IPS-NIHi7 (cell line): ENCODE measurements at regions not wholly inside any gene's neighbourhood (a gene's known extent, or its start where the extent isn't known, plus 50 kb on each side); places are given as distances from the start of the nearest gene placed in this dataset.
A peak's percentile ranks its signal among the peaks of the same experiment; 100 is the strongest.

Experiments
- DNase-seq: peaks from one replicate; pipeline ENCODE4 v3.0.0; 2012; ENCODE audit warnings: mixed read lengths; ENCODE audit errors: extremely low spot score

DNA sequence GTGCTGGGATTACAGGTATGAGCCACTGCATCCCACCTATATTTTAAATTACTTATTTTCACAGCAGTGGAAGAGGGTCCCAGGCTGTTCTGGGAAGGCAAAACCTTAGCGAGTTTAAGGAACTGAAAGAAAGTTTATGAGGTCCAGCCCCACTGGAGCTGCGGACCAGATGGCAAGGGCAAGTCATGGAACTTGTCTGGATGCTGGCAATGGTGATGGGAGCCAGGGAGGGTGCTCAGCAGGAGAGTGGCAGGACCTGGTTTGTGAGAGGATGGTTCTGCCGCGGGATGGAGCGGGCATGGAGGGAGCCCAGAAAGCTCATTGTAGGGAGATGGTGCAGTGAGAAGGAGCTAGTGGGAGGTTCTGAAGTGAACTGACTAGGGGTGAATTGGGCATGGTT is 50.6 kb upstream of the SLC45A1 start:
- DNase-seq, result no peak

DNA sequence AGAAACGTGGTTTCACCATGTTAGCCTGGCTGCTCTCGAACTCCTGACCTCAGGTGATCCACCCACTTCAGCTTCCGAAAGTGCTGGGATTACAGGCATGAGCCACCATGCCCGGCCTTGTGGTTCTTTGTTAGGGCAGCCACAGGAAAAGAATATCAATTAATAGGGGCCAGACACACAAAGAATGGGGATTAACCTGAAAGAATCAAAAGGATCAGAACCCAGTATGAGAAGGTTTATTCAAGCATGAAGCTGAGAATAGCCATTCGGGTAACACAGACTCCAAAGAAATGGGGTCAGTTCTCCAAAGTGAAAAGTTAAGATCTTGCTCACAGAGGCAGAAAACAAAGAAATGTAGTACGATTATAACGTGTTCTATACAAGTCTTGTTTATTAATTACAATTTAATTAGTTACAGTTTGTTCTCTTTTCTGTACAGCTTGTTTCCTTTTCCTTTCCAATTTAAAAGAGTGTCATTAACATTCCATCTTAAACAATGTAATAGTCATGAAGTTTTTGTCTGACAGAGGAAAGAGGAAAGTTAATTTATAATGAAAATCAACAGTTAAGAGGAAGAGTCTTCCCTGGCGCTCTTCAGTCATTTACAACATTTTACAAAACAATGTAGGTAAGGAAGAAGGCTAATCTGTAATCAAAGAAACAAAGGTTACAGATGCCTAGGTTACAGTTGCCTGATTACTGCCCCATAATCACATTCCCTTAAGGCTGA is 51.3 kb upstream of the SLC45A1 start:
- no peak for DNase-seq

DNA sequence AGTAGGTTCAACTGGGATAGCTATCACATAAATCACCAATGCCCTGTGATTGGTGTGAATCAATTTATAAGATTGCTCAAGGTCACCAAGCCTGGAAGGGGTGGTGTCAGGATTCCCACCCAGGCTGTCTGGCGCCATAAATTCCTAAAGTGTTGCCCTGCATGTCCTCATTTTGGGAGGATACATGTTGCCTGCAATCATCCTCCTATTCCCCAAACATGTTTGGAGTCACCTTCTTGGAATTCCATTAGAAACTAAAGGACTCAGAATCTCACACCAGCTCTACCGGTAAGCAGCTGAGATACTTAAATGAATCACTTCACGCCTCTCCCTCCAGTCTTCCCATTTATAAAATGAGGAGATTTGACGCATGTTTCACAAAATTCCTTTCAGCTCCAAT is 54.1 kb upstream of the SLC45A1 start:
- DNase-seq, result no peak

DNA sequence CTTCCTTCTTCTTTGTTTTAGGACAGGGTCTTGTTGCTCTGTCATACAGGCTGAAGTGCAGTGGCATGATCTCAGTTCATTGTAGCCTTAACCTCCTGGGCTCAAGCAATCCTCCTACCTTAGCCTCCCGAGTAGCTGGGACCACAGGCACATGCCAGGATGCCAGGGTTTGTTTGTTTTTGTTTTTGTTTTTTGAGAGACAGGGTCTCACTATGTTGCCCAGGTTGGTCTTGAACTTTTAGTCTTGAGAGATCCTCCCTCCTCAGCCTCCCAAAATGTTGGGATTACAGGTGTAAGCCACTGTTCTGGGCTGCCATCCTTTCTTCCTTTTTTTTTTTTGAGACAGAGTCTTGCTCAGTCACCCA is 56.5 kb upstream of the SLC45A1 start:
- no peak for DNase-seq

DNA sequence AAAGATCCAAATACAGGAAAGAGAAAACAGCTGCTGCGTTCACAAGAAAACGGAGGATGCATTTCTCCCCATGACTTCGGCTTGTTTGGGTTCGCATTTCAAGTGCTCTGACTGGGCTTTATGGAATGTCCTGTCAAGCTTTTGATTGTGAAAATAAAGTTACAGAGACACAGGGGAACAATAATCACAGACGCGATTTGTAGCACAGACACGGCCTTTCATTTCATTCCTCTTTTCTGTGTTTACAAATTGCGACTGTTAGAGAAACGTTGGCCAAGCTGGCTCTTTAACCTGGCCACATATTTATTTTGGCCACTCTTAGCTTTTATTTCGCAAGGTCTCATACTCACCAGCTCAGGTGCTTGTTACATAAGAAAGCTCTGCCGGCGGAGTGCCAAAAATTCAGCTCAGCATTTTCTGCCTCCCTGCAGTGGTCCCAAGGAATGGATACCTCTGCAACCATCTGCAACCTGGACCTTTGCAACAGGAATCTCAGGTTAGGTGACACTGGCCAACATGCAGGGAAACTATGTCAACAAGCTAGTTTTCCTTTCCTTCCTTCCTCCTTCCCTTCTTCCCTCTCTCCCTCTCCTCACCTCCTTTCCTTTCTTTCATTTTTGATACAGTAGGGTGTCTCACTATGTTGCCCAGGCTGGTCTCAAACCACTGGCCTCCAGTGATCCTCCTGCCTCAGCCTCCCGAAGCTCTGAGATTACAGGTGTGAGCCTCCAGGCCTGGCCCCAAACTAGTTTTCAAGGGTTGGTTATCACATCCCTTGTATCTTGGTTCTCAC is 58.2 kb upstream of the SLC45A1 start:
- no peak for DNase-seq

DNA sequence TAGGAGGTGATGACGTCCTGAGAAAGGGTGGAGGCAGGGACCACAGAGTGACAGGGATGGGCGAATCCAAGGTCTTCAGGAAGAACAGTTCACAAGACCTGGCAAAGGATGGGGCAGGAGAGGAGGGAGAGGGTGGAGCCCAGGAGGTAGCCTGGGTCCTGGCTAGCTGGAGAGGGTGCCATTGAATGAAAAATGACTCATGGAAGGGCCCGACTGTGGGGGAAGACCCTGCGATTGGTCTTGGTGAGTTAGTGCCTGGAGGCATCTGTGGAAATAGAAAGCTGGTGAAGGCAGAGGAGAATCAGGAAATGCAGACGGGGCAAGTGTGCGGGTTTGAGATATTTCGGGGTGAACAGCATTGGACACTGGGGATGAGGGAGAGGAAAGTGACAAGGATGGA is 60.3 kb upstream of the SLC45A1 start:
- no peak for DNase-seq

DNA sequence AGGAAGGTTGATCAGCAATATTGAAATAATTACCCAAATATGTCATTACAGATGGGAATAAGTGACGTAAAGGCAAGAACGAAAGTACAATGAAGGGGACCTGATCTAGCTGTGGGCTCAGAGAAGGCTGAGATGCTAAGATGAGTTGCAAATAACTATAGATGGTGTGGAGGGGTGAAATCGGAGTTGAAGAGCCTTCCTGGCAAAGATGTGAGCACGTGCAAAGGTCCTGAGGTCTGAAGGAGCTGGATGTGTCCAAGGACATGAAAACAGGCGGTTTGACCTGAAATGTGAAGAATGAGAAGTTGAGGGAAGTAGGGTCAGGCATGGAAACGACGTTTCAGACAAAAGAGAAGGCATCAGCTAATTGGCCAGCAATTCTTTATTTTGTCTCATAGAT is 61.6 kb upstream of the SLC45A1 start:
- no peak for DNase-seq

DNA sequence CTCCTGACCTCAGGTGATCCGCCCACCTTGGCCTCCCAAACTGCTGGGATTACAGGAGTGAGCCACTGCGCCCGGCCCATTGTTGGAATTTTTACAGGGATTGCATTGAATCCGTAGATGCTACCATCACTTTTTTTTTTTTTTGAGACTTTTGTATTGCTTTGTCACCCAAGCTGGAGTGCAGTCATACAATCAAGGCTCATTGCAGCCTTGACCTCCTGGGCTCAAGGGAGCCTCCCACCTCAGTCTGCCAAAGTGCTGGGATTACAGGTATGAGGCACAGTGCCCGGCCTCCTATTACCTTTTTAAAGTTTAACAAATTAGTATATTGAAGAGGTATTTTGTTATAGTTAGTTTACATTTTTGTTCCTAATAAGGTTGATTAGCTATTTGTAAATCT is 62.2 kb upstream of the SLC45A1 start:
- no peak for DNase-seq

DNA sequence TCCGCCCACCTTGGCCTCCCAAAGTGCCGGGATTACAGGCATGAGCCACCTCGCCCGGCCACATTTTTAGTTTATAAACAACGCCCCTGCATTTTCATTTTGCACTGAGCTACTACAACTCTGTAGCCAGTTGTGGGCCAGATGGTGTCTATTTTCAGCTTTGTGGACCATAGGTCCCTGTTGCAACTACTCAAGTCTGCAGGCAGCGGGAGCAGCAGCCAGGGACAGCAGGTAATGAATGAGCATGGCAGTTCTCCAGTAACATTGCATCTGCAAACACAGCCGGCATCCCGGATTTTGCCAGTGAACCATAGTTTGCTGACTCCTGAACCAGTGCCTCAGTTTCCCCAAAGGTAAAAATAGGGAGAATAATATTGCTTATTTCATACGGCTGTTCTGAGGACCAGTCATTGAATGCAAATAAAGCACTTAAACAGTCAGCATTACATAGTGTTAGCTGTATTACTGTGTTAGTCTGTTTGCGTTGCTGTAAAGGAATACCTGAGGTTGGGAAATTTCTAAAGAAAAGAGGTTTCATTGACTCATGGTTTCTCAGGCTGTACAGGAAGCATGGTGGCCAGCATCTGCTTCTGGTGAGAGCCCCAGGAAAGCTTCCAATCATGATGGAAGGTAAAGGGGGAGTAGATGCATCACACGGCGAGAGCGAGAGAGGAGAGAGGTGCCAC is 65.5 kb upstream of the SLC45A1 start:
- DNase-seq, result no peak

DNA sequence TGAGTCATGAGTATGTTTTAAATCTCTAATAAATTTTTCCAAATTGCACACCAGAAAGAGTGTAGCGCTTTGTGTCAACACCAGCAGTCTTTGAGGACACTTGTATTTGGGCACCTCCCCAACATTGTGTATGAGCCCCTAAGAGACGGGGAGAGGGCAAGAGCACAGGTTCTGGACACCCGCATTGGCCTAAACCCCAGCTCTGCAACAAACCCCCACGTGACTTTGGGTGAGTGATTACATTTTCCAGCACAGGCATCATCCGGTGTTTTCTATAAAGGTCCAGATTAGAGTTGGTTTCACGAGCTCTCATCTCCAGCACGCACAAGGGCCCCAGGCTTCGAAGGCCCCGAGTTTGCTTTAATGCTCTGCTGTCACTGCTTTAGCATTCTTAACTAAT is 66.3 kb upstream of the SLC45A1 start:
- DNase-seq, result no peak

DNA sequence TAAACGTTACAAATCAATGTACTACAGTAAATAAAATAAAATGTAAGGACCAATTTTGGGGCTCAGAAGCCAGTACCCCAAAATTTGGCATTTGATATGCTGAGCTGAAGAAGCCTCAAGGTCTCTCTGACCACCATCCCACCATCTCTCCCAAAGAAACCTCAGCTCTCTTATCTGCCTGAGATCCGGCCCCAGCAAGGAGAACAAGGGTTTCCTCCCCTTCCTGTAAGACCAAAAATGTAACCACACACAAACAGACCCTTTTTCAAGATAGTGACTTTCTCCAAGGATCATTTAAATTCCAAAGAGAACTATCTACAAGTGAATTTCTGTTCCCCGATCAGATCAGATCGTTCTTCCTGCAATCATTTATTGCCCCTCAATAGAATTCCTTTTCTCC is 68.1 kb upstream of the SLC45A1 start:
- no peak for DNase-seq

DNA sequence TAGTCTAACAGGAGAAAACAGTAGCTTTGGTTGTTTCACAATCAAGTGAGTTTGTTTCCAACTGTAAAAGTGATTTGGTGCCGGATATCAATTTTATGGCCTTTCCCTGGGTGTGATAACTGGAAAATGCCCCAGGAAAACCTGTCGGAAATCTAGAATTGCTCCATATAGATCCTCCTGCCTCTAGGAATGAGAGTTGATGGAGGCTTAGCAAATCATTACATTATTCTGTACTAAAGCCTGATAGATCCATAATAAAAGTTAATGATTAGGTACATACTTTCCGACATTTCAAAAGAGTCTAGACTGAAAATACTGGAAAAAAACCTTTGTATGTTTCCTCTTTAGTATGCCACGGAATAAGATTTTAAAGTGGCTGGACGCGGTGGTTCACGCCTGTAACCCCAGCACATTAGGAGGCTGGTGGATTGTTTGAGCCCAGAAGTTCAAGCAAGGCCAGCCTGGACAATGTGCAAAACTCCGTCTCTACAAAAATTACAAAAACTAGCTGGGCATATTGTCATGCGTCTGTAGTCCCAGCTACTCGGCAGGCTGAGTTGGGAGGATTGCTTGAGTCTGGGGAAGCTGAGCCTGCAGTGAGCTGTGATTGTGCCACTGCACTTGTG is 70.0 kb upstream of the SLC45A1 start:
- no peak for DNase-seq

DNA sequence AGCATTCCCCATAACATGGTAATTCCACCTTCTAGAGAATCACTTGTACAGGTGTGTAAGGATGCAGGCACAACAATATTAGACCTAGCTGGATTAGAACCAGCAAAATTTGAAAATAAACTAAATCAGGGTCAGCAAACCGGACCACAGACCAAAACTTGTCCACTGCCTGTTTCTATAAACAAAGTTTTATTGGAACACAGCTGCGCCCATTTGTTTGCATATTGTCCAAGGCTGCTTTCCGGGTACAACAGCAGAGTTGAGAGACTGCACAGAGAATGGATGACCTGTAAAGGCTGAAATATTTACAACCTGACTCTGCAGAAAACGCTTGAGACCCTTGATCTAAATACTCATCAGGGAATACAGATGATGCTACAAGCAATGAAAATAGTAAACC is 73.6 kb upstream of the SLC45A1 start:
- DNase-seq, result no peak

DNA sequence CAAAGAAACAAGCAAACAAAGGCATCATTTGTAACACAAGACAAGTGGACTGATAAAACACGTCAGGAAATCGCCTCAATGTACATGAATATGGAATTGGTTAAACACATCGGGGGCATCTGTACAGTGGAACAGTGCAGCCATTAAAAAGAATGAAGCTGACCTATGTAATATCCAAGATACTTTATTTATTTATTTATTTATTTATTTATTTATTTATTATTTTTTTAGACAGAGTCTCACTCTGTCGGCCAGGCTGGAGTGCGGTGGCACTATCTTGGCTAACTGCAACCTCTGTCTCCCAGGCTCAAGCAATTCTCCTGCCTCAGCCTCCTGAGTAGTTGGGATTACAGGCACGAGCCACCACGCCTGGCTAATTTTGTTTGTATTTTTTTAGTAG is 75.4 kb upstream of the SLC45A1 start:
- no peak for DNase-seq

DNA sequence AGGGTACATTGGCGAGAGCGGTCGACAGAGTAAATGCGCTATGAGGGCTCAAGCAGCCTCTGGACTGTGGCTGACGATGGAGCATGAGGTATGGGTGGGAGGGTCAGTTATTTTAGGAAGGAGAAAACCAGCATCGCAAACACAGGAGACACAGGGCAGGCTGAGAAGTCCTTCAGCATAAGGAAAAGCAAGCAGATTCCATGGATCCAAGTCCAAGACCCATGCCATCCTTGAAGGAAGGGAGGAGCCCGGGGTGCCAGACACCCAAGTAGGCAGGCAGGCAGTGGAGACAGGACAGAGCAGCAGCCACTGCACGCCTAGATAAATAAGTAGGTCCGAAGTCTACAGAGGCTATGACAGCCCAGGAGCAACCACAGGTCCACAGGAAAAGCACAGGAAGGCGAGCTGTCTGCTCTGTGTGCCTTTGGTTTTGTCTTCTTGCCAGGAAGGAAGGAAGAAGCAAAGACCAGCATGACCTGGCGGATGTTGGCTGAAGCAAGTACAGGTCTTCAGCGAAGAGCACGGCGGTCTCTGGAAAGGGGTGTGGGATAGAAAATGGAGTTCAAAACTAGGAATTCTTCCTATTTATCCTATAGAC is 76.4 kb upstream of the SLC45A1 start:
- no peak for DNase-seq

DNA sequence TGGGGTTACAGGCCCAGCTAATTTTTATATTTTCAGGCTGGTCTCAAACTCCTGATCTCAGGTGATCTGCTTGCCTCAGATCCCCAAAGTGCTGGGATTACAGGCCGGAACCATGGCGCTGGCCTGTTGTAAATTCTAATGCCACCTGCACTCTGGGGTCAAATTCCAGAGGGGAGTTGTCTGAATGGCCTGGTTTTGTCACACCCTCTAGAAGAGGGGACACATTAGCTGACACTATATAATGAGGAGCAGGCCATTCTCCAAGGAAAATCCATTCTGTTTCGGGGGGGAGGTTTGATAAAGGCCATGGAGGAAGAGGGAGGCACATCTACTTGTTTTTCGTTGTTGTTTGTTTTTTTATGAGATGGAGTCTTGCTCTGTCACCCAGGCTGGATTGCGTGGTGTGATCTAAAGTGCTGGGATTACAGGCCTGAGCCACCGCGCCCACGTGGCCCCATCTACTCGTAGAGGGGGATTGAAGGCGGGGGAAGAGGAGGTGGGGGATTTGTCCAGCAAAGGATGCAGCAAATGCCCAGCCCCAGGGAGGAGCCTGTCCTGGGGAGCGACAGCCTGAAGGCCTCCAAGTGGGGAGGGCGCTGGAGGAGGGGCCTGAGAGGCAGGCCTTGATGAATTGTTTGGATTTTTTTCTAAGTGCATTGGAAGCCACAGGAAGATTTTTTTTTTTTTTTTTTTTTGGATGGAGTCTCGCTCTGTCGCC is 78.4 kb upstream of the SLC45A1 start:
- DNase-seq, result peak; percentile 74

DNA sequence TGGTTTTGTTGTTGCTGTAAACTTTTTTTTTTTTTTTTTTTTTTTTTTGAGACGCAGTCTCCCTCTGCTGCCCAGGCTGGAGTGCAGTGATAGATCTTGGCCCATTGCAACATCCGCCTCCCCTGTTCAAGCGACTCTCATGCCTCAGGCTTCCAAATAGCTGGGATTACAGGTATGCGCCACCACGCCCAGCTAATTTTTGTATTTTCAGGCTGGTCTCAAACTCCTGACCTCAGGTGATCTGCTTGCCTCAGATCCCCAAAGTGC is 78.9 kb upstream of the SLC45A1 start:
- no peak for DNase-seq

DNA sequence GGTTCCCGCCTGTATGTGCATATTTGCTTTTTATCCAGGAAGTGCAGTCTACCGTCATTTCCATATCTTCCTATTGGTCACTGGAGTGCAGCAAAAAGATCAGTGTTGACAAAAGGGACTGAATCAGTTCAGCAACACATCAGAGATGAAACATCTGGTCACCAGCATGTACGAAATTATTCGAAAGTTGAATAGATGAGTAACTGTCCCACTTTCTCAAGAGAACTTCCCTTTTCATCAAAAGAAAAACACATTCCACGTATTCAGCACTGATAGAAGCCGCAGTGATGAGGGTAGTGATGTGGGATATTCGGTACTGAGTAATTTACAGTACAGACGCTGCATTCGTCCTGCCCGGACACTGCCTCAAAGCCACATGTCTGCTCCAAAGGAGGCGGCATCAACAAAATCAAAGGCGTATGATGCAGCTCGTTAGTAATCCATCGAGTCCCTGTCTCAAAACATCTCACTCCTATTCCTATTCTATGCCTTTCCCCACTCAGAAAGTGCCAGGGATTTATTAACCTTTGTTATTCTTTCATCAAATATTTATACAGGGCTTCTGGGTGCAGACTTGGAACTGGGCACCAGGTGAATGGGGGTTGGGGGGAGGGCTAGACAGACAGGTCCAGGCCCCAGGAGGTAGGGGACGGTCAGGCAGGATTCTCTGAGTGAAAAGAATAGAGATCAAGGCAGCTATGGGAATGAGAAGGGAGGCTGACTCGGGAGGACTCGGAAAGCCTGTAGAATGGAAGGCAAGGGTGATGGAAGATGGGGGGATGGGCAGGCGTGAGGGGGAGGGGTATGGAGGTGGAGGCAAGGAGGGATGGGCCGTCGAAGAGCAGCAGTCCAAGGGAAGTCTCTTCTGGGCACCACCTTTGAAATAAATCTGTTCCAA is 79.5 kb upstream of the SLC45A1 start:
- peak; percentile 28 for DNase-seq

DNA sequence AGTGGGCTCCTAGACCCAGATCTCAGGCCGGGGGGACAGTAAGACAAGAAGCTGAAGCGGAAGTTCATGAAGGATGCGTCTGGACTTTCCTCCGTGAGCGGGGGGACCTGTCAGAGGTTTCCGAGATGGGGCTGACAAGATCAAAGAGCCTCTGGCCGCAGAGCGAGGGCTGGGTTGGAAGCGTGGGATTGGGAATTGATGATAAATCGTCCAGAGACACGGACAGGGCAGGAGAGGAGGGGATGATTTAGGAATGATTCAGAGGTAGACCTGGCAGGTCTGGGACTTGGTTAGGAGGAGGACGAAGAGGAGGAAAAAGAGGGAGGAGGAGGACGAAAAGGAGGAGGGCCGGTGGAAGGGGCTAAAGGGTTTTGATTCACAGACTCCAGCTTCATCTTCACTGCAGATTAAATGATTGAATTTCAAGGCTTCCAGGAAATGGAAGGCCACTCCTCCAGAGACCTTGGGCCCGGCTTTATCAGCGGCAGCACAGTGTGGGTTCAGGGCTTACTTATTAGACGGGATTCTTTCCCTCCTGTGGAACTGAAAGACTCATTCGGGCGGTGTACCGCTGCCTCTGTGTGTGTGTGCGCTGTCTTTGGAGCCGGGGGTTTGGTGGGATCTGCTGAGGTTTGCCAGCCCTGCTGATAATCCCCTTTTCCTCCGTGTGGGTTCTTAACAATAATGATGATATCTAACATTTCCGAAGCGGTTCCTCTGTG is 85.7 kb upstream of the SLC45A1 start:
- peak; percentile 13 for DNase-seq

DNA sequence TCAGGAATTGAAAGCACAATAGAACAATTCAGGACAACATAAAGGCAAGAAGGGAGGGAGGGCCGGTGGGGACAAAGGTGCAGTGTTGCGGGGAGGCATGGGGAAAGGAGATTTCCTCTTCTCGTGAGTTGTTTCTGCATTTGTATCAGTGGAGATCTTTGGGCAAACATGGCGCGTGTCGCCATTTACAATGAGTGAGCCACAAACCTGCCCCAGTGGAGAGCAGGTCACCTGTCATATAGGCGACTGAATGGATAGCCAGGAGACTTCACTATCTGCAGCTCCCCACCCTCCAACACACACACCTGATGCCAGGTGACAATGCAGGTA is 87.7 kb upstream of the SLC45A1 start:
- DNase-seq, result no peak
